Stimulated activated CD4-positive, alpha-beta T cell treated with anti-CD3 and anti-CD28 coated beads, Interleukin-1b, Interleukin-23, amount 100 ng/mL, for 24 hours (primary cell): ENCODE measurements at regions not wholly inside any gene's neighbourhood (a gene's known extent, or its start where the extent isn't known, plus 50 kb on each side); places are given as distances from the start of the nearest gene placed in this dataset.
"Not testable (repeated sequence)": the region's sequence is repeated elsewhere in the genome, so short reads cannot be mapped to it uniquely, and the experiment has no call there.

Experiments used
- DNase-seq, 4 experiments: peaks; one replicate each; pipeline ENCODE4 v3.0.0-alpha.2; 2020; ENCODE audit warnings: low read depth in 4 of 4, low spot score in 1 of 4

- no peak for DNase-seq
Measured at GRCh38 chr5:110812639-110813038, 73.8 kb downstream of the SLC25A46 start.

GRCh38 chr5:110815916-110816605 lies 77.3 kb downstream of the SLC25A46 start:
- no peak for DNase-seq

- no peak for DNase-seq
Measured at GRCh38 chr5:110817459-110817858, 78.7 kb downstream of the SLC25A46 start.

GRCh38 chr5:110823571-110823970 lies 84.8 kb downstream of the SLC25A46 start:
- no peak for DNase-seq

GRCh38 chr5:110824936-110825441 lies 86.2 kb downstream of the SLC25A46 start:
- DNase-seq: no peak

- no peak for DNase-seq
Measured at GRCh38 chr5:110832683-110833082, 93.9 kb downstream of the SLC25A46 start.

GRCh38 chr5:110834933-110835332 lies 96.1 kb downstream of the SLC25A46 start:
- not testable (repeated sequence) for DNase-seq

GRCh38 chr5:110836851-110837250 lies 98.0 kb downstream of the SLC25A46 start:
- DNase-seq: no peak

- DNase-seq: not testable (repeated sequence)
Measured at GRCh38 chr5:110838357-110838756, 99.5 kb downstream of the SLC25A46 start.

- DNase-seq: no peak
Measured at GRCh38 chr5:110838961-110839360, 100.2 kb downstream of the SLC25A46 start.

- no peak for DNase-seq
Measured at GRCh38 chr5:110840347-110840960, 101.6 kb downstream of the SLC25A46 start.

GRCh38 chr5:110841137-110841536 lies 102.3 kb downstream of the SLC25A46 start:
- no peak for DNase-seq

GRCh38 chr5:110842948-110843347 lies 104.1 kb downstream of the SLC25A46 start:
- DNase-seq: no peak

- no peak for DNase-seq
Measured at GRCh38 chr5:110844251-110844650, 105.4 kb downstream of the SLC25A46 start.

GRCh38 chr5:110846398-110847001 lies 107.7 kb downstream of the SLC25A46 start:
- DNase-seq: no peak

- DNase-seq: no peak
Measured at GRCh38 chr5:110851357-110851756, 112.5 kb downstream of the SLC25A46 start.

GRCh38 chr5:110852053-110852452 lies 113.2 kb downstream of the SLC25A46 start:
- no peak for DNase-seq

GRCh38 chr5:110852541-110852940 lies 113.7 kb downstream of the SLC25A46 start:
- DNase-seq: no peak

- DNase-seq: no peak
Measured at GRCh38 chr5:110853267-110853666, 114.5 kb downstream of the SLC25A46 start.

GRCh38 chr5:110854200-110854599 lies 115.4 kb downstream of the SLC25A46 start:
- no peak for DNase-seq

GRCh38 chr5:110855961-110856360 lies 117.2 kb downstream of the SLC25A46 start:
- no peak for DNase-seq

GRCh38 chr5:110865400-110866094 lies 126.7 kb downstream of the SLC25A46 start:
- peak in 1 of 4 experiments; percentile 0 for DNase-seq
